GM19035 (cell line): ENCODE measurements at regions not wholly inside any gene's neighbourhood (a gene's known extent, or its start where the extent isn't known, plus 50 kb on each side); places are given as distances from the start of the nearest gene placed in this dataset.
"Not testable (repeated sequence)": the region's sequence is repeated elsewhere in the genome, so short reads cannot be mapped to it uniquely, and the experiment has no call there.

ENCODE experiments used
- ATAC-seq: cut with Tn5 transposase; IDR thresholded peaks from one replicate; pipeline ENCODE4 v1.9.1; 2021; ENCODE audit not compliant: unreplicated experiment

- ATAC-seq, result no peak
These were observed 129.8 kb downstream of the SEC23A start for GRCh38 chr14:38973083-38973700.

- no peak for ATAC-seq
These were observed 130.5 kb downstream of the SEC23A start for GRCh38 chr14:38972511-38972910.

- ATAC-seq, result no peak
These were observed 131.6 kb downstream of the SEC23A start for GRCh38 chr14:38971258-38971921.

GRCh38 chr14:38964630-38965029 lies 138.4 kb downstream of the SEC23A start:
- ATAC-seq, result no peak

- no peak for ATAC-seq
These were observed 142.0 kb downstream of the SEC23A start for GRCh38 chr14:38960946-38961531.

GRCh38 chr14:38959021-38959420 lies 144.0 kb downstream of the SEC23A start:
- ATAC-seq, result no peak

GRCh38 chr14:38958589-38958988 lies 144.4 kb downstream of the SEC23A start:
- no peak for ATAC-seq

GRCh38 chr14:38951451-38951850 lies 151.6 kb downstream of the SEC23A start:
- no peak for ATAC-seq

- no peak for ATAC-seq
These were observed 152.4 kb downstream of the SEC23A start for GRCh38 chr14:38950676-38951075.

- ATAC-seq, result no peak
These were observed 154.5 kb downstream of the SEC23A start for GRCh38 chr14:38948576-38948975.

- ATAC-seq, result no peak
These were observed 154.9 kb downstream of the SEC23A start for GRCh38 chr14:38948171-38948570.

GRCh38 chr14:38947343-38947742 lies 155.7 kb downstream of the SEC23A start:
- ATAC-seq, result no peak

GRCh38 chr14:38944691-38945090 lies 158.3 kb downstream of the SEC23A start:
- no peak for ATAC-seq

- ATAC-seq, result no peak
These were observed 161.5 kb downstream of the SEC23A start for GRCh38 chr14:38941488-38941887.

GRCh38 chr14:38932653-38933000 lies 170.4 kb downstream of the SEC23A start:
- not testable (repeated sequence) for ATAC-seq

- no peak for ATAC-seq
These were observed 170.9 kb downstream of the SEC23A start for GRCh38 chr14:38931969-38932652.

GRCh38 chr14:38930898-38931297 lies 172.1 kb downstream of the SEC23A start:
- ATAC-seq, result no peak

GRCh38 chr14:38930022-38930421 lies 173.0 kb downstream of the SEC23A start:
- ATAC-seq, result no peak

GRCh38 chr14:38929416-38929815 lies 173.6 kb downstream of the SEC23A start:
- ATAC-seq, result no peak

- not testable (repeated sequence) for ATAC-seq
These were observed 181.1 kb downstream of the SEC23A start for GRCh38 chr14:38921893-38922292.

- no peak for ATAC-seq
These were observed 187.9 kb downstream of the SEC23A start for GRCh38 chr14:38915125-38915524.

- ATAC-seq, result no peak
These were observed 192.9 kb downstream of the SEC23A start for GRCh38 chr14:38910092-38910491.
